NB4 (cell line): ENCODE measurements at regions not wholly inside any gene's neighbourhood (a gene's known extent, or its start where the extent isn't known, plus 50 kb on each side); places are given as distances from the start of the nearest gene placed in this dataset.

ENCODE experiments used
- MYC ChIP-seq: IDR thresholded peaks from 2 replicates; pipeline ENCODE4 v1.6.1; 2011; ENCODE audit warnings: low read depth, low read length
- POLR2A ChIP-seq: IDR thresholded peaks from 2 replicates; pipeline ENCODE4 v1.6.1; 2011; ENCODE audit warnings: mild to moderate bottlenecking; ENCODE audit not compliant: insufficient read length; ENCODE audit errors: extremely low read depth
- TF ChIP-seq, protein P1 (sequence below): IDR thresholded peaks from one replicate; pipeline ENCODE4 v1.5.1; 2012; ENCODE audit warnings: low read depth, low read length
- TF ChIP-seq, protein P2 (sequence below): IDR thresholded peaks from 2 replicates; pipeline ENCODE4 v1.6.1; 2011; ENCODE audit warnings: low read depth, low read length

DNA sequence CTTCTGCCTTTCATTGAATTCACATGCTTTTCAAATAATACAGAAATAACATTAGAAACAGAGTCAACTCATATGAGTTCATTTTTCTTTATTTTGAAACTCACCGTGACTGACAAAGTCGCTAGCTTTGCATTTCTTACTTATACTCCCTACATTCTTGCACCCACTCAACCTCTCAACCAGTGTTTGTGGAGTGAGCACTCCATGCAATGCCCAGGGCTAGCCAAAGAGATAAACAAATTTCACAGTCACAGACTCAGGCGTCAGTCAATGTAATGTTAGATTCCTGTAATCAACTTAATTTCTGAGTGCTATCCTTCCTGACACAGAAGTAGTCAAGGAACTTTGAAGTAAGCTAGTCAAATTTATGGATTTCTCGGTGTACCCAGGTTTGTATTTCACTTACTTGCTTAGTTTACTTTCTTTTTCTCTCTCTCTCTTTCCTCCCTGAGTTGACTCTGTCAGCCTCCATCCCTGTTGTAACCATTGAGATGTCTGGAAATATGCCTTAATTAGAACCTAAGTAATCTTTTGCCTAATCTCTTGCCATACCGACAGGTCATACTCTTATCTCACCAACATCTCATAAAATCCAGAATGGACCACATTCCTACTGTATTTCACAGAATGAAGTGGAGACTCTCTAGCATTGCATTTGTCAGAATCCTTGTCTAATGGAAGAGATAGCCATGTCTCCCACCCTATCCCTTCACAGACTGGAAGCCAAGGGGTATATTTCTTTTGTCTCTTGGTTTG is 413.0 kb downstream of the AEBP2 start:
- TF ChIP-seq, protein P1, sequence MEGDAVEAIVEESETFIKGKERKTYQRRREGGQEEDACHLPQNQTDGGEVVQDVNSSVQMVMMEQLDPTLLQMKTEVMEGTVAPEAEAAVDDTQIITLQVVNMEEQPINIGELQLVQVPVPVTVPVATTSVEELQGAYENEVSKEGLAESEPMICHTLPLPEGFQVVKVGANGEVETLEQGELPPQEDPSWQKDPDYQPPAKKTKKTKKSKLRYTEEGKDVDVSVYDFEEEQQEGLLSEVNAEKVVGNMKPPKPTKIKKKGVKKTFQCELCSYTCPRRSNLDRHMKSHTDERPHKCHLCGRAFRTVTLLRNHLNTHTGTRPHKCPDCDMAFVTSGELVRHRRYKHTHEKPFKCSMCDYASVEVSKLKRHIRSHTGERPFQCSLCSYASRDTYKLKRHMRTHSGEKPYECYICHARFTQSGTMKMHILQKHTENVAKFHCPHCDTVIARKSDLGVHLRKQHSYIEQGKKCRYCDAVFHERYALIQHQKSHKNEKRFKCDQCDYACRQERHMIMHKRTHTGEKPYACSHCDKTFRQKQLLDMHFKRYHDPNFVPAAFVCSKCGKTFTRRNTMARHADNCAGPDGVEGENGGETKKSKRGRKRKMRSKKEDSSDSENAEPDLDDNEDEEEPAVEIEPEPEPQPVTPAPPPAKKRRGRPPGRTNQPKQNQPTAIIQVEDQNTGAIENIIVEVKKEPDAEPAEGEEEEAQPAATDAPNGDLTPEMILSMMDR: no peak
- TF ChIP-seq POLR2A (no peak), MYC (no peak)
- TF ChIP-seq, protein P2, sequence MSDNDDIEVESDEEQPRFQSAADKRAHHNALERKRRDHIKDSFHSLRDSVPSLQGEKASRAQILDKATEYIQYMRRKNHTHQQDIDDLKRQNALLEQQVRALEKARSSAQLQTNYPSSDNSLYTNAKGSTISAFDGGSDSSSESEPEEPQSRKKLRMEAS: no peak
